ENCODE measurements at regions not wholly inside any gene's neighbourhood (a gene's known extent, or its start where the extent isn't known, plus 50 kb on each side); places are given as distances from the start of the nearest gene placed in this dataset.

DNA sequence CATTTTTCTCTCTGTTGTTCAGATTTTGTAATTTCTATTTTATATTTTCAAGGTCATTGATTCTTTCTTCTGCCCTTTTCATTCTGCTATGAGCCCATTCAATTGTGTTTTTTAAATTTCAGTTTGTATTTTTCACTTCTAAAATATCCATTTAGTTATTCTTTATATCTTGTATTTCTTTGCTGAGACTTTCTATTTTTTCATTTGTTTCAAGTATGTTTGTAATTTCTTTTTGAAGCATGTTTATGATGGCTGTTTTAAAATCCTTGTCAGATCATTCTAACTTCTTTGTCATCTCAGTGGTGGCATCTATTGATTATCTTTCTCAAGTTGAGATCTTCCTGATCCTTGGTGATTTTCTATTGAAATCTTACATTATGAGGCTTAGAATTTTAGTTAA lies 157.2 kb upstream of the USP9X start:
- Mint-ChIP-seq H3K4me3 (ENCODE audit: unreplicated experiment) (no peak overlapping the region), H3K4me1 (ENCODE audit: low read depth) (peaks cover 24% of the 10 kb centered on the region), H3K27ac (ENCODE audit: unreplicated experiment) (peak overlapping the region; percentile 87), H3K9me3 (ENCODE audit: low read depth) (peaks cover 32% of the 10 kb centered on the region), H3K36me3 (ENCODE audit: low read depth) (no peaks in the 10 kb centered on the region), H3K27me3 (ENCODE audit: low read depth) (no peaks in the 10 kb centered on the region)
- no peak for DNase-seq (ENCODE audit: low spot score)
- no peak for TF ChIP-seq CTCF (IDR thresholded peaks at IDR 0.05)

DNA sequence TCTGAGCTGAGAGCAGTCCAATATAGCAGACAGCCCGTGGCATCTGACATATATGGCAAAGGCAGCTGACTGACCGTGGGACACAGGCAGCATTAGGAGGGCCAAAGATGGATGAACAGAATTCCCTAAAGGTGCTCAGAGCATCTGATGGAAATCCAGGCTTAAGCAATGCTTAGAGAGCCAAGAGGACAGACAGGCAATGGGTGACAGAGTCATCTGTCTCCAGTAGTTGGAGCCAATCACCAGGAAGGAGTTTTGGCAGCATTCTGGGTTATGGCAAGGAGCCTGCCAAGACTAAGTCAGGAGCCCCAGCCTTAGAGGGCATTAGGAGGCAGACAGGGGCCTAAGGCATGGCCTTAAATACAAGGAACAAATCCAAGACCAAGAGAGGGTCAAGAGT lies 153.3 kb upstream of the USP9X start:
- no peak overlapping the region for H3K27ac Mint-ChIP-seq (ENCODE audit: unreplicated experiment)
- no peaks in the 10 kb centered on the region for H3K36me3 Mint-ChIP-seq (ENCODE audit: low read depth)
- H3K4me1 Mint-ChIP-seq (ENCODE audit: low read depth) = peaks cover 43% of the 10 kb centered on the region
- no peak for DNase-seq (ENCODE audit: low spot score)
- H3K27me3 Mint-ChIP-seq (ENCODE audit: low read depth) = no peaks in the 10 kb centered on the region
- no peak for TF ChIP-seq CTCF (IDR thresholded peaks at IDR 0.05)
- no peak overlapping the region for H3K4me3 Mint-ChIP-seq (ENCODE audit: unreplicated experiment)
- H3K9me3 Mint-ChIP-seq (ENCODE audit: low read depth) = peaks cover 23% of the 10 kb centered on the region

- Mint-ChIP-seq H3K36me3 (ENCODE audit: low read depth) (no peaks in the 10 kb centered on the region), H3K27me3 (ENCODE audit: low read depth) (no peaks in the 10 kb centered on the region), H3K9me3 (ENCODE audit: low read depth) (peaks cover 12% of the 10 kb centered on the region), H3K27ac (ENCODE audit: unreplicated experiment) (peak overlapping the region; percentile 98), H3K4me1 (ENCODE audit: low read depth) (peaks cover 37% of the 10 kb centered on the region), H3K4me3 (ENCODE audit: unreplicated experiment) (peak overlapping the region; percentile 69)
- TF ChIP-seq CTCF (IDR thresholded peaks at IDR 0.05) = no peak
- DNase-seq (ENCODE audit: low spot score) = no peak
Measured at GRCh38 chrX:40933132-40933705, 152.0 kb upstream of the USP9X start.

- peak overlapping the region; percentile 69 for H3K4me3 Mint-ChIP-seq (ENCODE audit: unreplicated experiment)
- peak; percentile 41 for TF ChIP-seq CTCF (IDR thresholded peaks at IDR 0.05)
- H3K27me3 Mint-ChIP-seq (ENCODE audit: low read depth) = no peaks in the 10 kb centered on the region
- peaks cover 43% of the 10 kb centered on the region for H3K4me1 Mint-ChIP-seq (ENCODE audit: low read depth)
- H3K27ac Mint-ChIP-seq (ENCODE audit: unreplicated experiment) = peak overlapping the region; percentile 98
- no peaks in the 10 kb centered on the region for H3K36me3 Mint-ChIP-seq (ENCODE audit: low read depth)
- peaks cover 10% of the 10 kb centered on the region for H3K9me3 Mint-ChIP-seq (ENCODE audit: low read depth)
- no peak for DNase-seq (ENCODE audit: low spot score)
Measured at GRCh38 chrX:40933706-40934425, 151.4 kb upstream of the USP9X start.

DNA sequence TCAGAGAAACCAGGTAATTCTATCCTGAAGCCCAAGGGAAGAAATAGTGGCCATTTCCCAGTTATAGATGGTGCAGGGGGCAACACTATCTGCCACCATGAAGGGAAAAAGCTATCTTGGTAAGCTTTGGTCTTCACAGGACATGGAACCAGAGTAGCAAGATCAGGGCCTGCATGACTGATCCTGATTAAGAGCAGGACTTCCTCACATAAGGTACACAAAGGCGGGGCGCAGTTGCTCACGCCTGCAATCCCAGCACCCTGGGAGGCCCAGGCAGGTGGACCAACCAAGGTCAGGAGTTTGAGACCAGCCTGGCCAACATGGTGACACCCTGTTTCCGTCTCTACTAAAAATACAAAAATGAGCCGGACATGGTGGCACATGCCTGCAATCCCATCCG lies 148.4 kb upstream of the USP9X start:
- no peak overlapping the region for H3K27ac Mint-ChIP-seq (ENCODE audit: unreplicated experiment)

More for the DNA sequence above, 148.4 kb upstream of the USP9X start:
- no peaks in the 10 kb centered on the region for H3K27me3 Mint-ChIP-seq (ENCODE audit: low read depth)
- no peak for TF ChIP-seq CTCF (IDR thresholded peaks at IDR 0.05)
- H3K4me3 Mint-ChIP-seq (ENCODE audit: unreplicated experiment) = no peak overlapping the region
- peaks cover 39% of the 10 kb centered on the region for H3K4me1 Mint-ChIP-seq (ENCODE audit: low read depth)
- H3K9me3 Mint-ChIP-seq (ENCODE audit: low read depth) = no peaks in the 10 kb centered on the region
- no peak for DNase-seq (ENCODE audit: low spot score)
- no peaks in the 10 kb centered on the region for H3K36me3 Mint-ChIP-seq (ENCODE audit: low read depth)

All from chondrocyte (in vitro differentiated cells).